ENCODE measurements at regions not wholly inside any gene's neighbourhood (a gene's known extent, or its start where the extent isn't known, plus 50 kb on each side); places are given as distances from the start of the nearest gene placed in this dataset.
"Not testable (repeated sequence)": the region's sequence is repeated elsewhere in the genome, so short reads cannot be mapped to it uniquely, and the experiment has no call there.

DNA sequence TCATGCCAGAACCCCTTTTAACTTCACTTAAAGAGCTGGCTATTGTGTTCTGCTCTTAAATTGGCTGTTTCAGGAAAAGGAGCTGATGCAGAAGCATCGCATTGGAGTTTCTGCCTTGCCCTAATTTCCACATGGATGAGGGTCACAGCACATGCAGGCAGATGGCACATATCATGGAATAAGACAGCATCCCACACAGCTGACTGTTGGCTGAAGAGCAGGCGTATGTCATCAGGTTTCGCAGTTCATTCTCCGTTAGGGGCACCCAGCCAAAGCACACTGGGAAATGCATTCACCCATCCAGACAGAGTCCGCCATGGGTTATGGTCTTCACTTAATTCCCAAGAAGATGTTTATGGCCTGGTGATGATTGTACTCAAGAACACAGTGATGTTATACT is 572.5 kb downstream of the LIG4 start:
- no peaks in the 10 kb centered on the region for H3K27me3 Mint-ChIP-seq
- no peak for DNase-seq
- no peaks in the 10 kb centered on the region for H3K36me3 Mint-ChIP-seq
- no peaks in the 10 kb centered on the region for H3K9me3 Mint-ChIP-seq
- H3K27ac Mint-ChIP-seq, result no peak overlapping the region
- no peaks in the 10 kb centered on the region for H3K4me1 Mint-ChIP-seq
- CTCF ChIA-PET, result no interaction called here
- no peak overlapping the region for H3K4me3 Mint-ChIP-seq

DNA sequence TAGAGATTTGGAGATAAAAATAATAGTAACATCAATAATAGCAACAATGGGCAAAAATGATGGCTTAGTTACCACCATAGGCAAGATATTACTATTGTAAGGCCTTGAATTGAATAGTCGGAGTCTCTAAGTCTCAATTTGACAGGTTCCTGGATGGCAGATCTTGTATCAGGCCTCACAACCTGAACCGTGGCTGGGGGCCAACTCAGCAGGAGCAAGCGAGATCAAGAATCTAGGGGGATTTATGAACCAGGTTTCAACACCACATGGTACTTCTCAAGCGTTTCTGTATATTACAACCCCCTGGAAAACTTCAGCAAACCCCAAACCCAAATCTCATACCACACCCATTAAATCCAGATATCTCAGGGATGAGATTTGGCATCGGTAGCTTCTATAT is 573.8 kb downstream of the LIG4 start:
- H3K27me3 Mint-ChIP-seq, result no peaks in the 10 kb centered on the region
- H3K27ac Mint-ChIP-seq, result no peak overlapping the region
- DNase-seq, result no peak
- H3K4me1 Mint-ChIP-seq, result no peaks in the 10 kb centered on the region
- H3K4me3 Mint-ChIP-seq, result no peak overlapping the region
- CTCF ChIA-PET, result no interaction called here
- H3K36me3 Mint-ChIP-seq, result no peaks in the 10 kb centered on the region
- no peaks in the 10 kb centered on the region for H3K9me3 Mint-ChIP-seq

DNA sequence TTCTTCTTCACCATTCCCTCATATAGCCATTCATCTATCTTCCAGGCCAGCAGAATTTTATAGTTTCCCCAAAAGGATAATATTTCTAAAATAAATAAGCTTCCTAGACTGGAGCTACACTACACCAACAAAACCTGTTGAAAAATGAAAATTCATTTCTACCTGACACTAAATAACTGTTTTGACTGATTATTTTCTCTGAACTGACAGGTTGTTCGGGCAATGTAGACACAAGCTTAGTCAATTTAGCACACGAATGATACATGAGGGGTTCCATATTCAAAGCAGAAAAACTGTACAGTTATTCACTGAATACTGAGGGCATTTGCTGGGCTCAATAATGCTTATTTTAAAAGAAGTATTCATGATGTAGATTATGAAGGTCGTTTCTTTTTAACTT is 589.7 kb downstream of the LIG4 start:
- Mint-ChIP-seq H3K27ac (no peak overlapping the region), H3K36me3 (no peaks in the 10 kb centered on the region), H3K9me3 (peaks cover 2% of the 10 kb centered on the region), H3K4me1 (no peaks in the 10 kb centered on the region), H3K27me3 (no peaks in the 10 kb centered on the region), H3K4me3 (no peak overlapping the region)
- no peak for DNase-seq
- CTCF ChIA-PET, result no interaction called here

DNA sequence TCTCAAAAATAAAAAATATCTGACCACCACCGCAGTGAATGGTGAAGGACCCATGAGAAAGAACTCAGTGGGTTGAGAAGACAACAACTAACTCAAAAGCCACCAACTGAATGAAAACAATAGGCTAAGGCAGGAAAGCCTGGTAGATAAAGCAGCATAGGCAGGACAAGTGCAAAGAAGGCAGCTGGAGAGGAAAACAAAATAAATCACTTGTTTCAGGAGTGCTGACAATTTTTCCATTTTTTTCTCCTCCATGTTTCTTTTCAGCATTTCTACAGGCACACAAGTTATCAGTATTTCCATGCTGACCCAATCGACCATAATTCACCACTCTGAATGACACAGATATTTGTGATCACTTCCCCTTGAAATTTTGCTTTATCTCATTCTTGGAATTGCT is 597.8 kb downstream of the LIG4 start:
- Mint-ChIP-seq H3K4me3 (no peak overlapping the region), H3K27ac (no peak overlapping the region), H3K4me1 (no peaks in the 10 kb centered on the region), H3K9me3 (peaks cover 3% of the 10 kb centered on the region), H3K27me3 (no peaks in the 10 kb centered on the region), H3K36me3 (no peaks in the 10 kb centered on the region)
- CTCF ChIA-PET, result no interaction called here
- no peak for DNase-seq

DNA sequence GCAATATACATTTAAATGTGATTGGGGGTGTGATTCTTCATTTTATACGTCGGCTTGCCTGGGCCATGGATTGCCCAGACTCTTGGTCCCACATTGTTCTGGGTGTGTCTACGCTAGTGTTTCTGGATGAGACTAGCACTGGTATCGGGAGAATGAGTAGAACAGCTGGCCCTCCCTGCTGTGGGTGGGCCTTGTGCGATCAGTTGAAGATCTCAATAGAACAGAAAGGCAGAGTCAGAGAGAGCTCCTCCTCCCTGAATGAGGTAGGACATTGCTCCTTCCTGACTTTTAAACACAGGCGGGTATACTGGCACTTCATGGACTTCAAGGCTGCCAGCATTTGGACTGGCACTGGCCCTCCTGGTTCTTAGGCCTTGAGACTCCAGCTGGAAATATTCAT is 603.0 kb downstream of the LIG4 start:
- H3K4me3 Mint-ChIP-seq, result no peak overlapping the region
- DNase-seq, result no peak
- no peaks in the 10 kb centered on the region for H3K36me3 Mint-ChIP-seq
- H3K27me3 Mint-ChIP-seq, result no peaks in the 10 kb centered on the region
- peaks cover 9% of the 10 kb centered on the region for H3K9me3 Mint-ChIP-seq
- CTCF ChIA-PET, result no interaction called here
- H3K27ac Mint-ChIP-seq, result no peak overlapping the region
- no peaks in the 10 kb centered on the region for H3K4me1 Mint-ChIP-seq

DNA sequence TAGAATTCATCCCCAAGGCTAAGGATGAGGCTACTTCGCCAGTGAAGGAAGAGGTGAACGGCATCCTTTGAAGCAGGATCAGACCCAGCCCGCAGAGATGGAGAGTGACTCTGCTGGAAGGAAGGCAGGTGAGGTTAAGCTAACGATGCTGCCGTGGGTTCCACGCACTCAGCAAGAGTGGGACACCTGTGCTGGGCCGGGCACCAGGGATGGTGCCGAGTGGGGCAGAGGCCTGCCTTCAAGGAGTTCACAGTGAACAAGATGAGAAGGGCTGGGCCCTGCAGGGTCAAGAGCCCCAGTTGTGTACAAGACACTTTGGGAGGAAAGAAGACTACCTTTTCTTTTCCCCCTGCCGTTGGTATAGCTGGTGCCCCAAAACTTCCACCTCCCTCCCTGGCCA is 606.6 kb downstream of the LIG4 start:
- H3K4me1 Mint-ChIP-seq, result no peaks in the 10 kb centered on the region
- CTCF ChIA-PET, result interaction anchor here (1.1 kb wide), 1 partner anchor 42 kb away, joined by 3 read pairs; no protein-coding TSS in a partner anchor
- H3K36me3 Mint-ChIP-seq, result no peaks in the 10 kb centered on the region
- H3K27me3 Mint-ChIP-seq, result no peaks in the 10 kb centered on the region
- H3K9me3 Mint-ChIP-seq, result peaks cover 6% of the 10 kb centered on the region
- no peak overlapping the region for H3K4me3 Mint-ChIP-seq
- H3K27ac Mint-ChIP-seq, result no peak overlapping the region
- DNase-seq, result no peak

DNA sequence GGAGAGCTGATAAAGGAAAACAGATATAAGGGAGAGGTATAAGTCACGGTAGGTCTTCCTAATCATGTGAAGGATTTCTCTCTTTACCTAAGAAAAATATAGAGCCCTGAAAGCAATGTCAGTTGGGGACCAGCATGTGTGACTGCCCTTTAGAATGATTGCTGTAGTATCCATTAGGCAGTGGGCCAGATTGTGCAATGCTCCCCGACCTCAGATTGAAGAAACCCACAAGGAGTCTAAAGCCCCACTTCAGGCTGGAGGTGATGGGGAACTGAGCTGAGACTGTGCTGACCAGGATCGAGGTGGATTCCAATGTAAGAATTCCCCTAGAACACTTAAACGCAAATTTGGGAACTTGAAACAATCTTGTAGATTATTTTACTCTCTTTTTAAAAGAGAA is 614.4 kb downstream of the LIG4 start:
- no peak overlapping the region for H3K4me3 Mint-ChIP-seq
- CTCF ChIA-PET, result no interaction called here
- H3K36me3 Mint-ChIP-seq, result no peaks in the 10 kb centered on the region
- no peak for DNase-seq
- H3K9me3 Mint-ChIP-seq, result peaks cover 4% of the 10 kb centered on the region
- H3K27ac Mint-ChIP-seq, result no peak overlapping the region
- no peaks in the 10 kb centered on the region for H3K4me1 Mint-ChIP-seq
- H3K27me3 Mint-ChIP-seq, result no peaks in the 10 kb centered on the region

DNA sequence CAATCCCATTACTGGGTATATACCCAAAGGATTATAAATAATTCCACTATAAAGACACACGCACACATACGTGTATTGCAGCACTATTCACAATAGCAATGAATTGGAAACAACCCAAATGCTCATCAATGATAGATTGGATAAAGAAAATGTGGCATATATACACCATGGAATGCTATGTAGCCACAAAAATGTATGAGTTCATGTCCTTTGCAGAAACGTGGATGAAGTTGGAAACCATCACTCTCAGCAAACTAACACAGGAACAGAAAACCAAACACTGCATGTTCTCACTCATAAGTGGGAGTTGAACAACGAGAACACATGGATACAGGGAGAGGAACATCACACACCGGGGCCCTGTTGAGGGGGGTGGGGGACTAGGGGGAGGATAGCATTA is 619.0 kb downstream of the LIG4 start:
- H3K27ac Mint-ChIP-seq, DNase-seq, H3K4me3 Mint-ChIP-seq, H3K9me3 Mint-ChIP-seq, CTCF ChIA-PET, H3K27me3 Mint-ChIP-seq, H3K4me1 Mint-ChIP-seq, H3K36me3 Mint-ChIP-seq: not testable (repeated sequence)

DNA sequence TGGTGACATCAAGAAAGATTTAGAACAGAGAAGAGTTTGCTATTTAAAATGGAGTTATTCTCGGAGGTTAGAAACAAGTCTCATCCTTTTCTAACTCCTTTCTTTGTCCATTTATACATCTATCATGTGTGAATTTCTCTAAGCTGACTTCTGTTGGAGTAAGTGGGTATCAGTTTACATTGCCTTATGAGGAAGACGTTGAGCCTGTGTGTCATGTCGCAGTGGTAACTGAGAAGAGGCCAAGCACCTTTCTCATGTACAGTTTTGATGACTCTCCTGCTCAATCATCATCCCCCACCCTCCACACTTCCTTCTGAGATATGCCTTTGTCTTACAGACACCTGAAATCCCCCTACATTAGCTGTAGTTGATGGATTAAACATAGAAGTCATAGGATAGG is 624.8 kb downstream of the LIG4 start:
- Mint-ChIP-seq H3K9me3 (peaks cover 2% of the 10 kb centered on the region), H3K4me1 (no peaks in the 10 kb centered on the region), H3K36me3 (no peaks in the 10 kb centered on the region), H3K27me3 (no peaks in the 10 kb centered on the region), H3K4me3 (no peak overlapping the region), H3K27ac (no peak overlapping the region)
- CTCF ChIA-PET, result no interaction called here
- DNase-seq, result no peak

DNA sequence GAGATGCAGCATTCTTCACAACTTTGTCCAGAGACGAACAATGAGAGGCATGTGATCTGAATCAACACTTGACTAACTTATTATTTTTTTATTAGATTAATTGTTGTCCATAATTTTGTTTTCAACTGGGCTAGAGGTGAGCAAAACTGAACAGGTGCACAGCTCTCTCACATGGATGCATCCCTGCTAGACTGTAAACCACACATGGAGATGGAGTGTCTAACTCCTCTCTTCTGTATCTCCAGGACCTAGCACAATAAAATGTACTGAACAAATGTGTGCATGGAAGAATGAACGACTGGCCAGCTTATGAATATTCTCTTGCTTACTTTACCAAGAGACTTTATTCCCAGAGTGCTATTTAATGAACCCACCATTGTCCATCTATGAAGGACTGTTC is 627.7 kb downstream of the LIG4 start:
- no peak for DNase-seq
- CTCF ChIA-PET, result no interaction called here
- H3K9me3 Mint-ChIP-seq, result peaks cover 2% of the 10 kb centered on the region
- H3K36me3 Mint-ChIP-seq, result no peaks in the 10 kb centered on the region
- no peaks in the 10 kb centered on the region for H3K27me3 Mint-ChIP-seq
- no peaks in the 10 kb centered on the region for H3K4me1 Mint-ChIP-seq
- H3K4me3 Mint-ChIP-seq, result no peak overlapping the region
- H3K27ac Mint-ChIP-seq, result no peak overlapping the region

DNA sequence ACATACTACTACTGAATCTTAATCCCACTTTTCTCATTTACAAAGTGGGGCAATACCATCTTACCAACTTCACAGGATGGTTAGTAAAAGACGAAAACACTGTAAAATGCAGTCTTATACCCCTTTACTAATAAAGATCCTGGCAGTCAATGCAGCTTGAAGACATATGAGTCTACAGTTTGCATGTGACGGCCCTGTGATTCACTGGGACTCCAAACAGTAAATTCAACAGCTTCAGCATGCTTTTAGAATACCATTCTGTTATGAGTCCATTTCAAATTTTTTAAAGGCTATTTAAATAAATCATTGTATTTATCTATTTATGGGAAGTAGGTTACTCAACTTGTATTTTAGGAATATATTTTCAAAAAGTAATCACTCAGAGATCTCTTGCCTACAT is 629.1 kb downstream of the LIG4 start:
- CTCF ChIA-PET, result no interaction called here
- Mint-ChIP-seq H3K27me3 (no peaks in the 10 kb centered on the region), H3K4me3 (no peak overlapping the region), H3K4me1 (no peaks in the 10 kb centered on the region), H3K9me3 (peaks cover 2% of the 10 kb centered on the region), H3K27ac (no peak overlapping the region), H3K36me3 (no peaks in the 10 kb centered on the region)
- DNase-seq, result no peak

DNA sequence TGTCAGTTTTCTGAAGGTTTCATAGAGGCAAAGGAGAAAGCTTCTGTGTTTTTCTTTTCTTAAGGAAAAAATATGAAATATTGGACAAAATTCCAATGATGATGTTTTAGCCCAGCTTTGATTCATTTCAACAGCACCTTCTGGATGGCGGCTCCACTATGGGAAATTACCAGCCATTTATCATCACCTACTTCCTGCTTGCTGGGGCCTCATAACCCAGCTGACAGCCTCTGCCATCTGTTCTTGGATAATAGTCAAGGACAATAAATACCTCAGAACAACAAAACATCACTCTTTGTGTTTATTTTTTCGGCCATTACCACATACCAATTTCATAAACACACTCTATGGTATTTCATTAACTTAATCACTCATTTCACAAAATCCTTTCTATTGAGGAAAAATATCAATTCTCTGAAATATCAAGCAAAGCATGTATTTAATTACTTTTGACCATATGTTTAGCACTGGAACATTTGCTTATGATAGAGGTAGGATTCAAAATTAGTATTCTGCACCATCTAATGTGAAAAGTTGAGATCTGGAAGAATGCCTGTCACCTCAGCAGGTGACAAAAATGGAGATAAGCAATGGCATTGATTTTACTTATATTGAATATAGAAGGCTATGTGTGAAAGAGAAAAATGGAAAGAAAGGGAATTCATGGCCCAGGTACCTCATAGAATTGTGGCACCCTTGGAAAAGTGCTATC is 629.7 kb downstream of the LIG4 start:
- Mint-ChIP-seq H3K27me3 (no peaks in the 10 kb centered on the region), H3K27ac (no peak overlapping the region), H3K4me1 (no peaks in the 10 kb centered on the region), H3K4me3 (no peak overlapping the region), H3K9me3 (peaks cover 2% of the 10 kb centered on the region), H3K36me3 (no peaks in the 10 kb centered on the region)
- DNase-seq, result no peak
- CTCF ChIA-PET, result interaction anchor here (0.7 kb wide), 1 partner anchor 1855 kb away, joined by 4 read pairs; no protein-coding TSS in a partner anchor

DNA sequence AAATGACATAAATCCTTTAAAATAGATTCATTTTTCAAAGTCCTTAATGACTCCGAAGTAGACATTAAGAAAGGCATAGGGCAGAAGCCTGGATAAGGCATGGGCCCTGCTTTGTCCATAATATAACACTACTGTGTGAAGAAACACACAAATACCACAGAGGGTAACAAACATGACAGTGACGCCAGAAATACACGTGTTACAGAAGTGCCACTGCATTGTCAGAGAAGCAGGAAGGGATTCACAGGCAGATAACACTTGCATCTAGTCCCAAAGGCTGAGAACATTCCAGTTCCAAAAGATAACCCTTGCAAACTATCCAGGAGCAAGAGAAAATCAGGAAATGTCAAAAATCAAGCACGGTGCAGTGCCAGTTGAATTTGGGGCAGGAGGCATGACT is 633.2 kb downstream of the LIG4 start:
- no peak for DNase-seq
- H3K27ac Mint-ChIP-seq, result no peak overlapping the region
- H3K4me3 Mint-ChIP-seq, result no peak overlapping the region
- no peaks in the 10 kb centered on the region for H3K4me1 Mint-ChIP-seq
- H3K27me3 Mint-ChIP-seq, result no peaks in the 10 kb centered on the region
- peaks cover 2% of the 10 kb centered on the region for H3K9me3 Mint-ChIP-seq
- H3K36me3 Mint-ChIP-seq, result no peaks in the 10 kb centered on the region
- CTCF ChIA-PET, result no interaction called here

DNA sequence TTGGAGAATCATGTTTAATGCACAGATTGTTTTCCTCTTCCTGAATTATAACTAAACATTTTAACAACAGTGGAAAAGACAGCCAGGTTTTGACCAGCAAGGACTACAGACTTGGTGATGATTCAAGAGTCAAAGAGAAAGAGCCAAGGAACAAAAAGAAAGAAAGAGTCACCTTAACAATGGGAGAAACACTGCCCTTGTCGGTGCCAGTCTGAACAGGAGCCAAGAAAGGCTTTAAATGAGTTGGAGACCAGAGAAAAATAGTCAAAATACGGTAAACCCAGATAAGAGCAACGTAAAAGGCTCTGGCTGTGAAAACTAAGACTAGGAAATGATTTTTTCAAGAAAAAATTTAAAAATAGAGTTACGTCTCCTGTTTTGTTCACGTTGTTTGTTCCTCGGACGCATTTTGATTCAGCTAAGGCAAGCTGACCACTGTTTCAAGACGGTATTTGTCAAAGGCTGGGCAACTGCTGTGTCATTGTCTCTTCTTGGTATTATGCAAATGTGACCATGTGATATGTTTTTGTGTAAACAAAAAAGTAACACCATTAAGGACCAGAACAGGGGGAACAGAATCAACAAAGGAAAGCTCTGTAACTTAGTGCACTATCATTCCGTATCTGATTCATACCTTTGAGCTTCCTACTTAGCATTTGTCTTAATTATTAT is 634.5 kb downstream of the LIG4 start:
- H3K4me1 Mint-ChIP-seq, result no peaks in the 10 kb centered on the region
- CTCF ChIA-PET, result no interaction called here
- H3K9me3 Mint-ChIP-seq, result peaks cover 3% of the 10 kb centered on the region
- H3K4me3 Mint-ChIP-seq, result no peak overlapping the region
- no peaks in the 10 kb centered on the region for H3K36me3 Mint-ChIP-seq
- no peak for DNase-seq
- no peak overlapping the region for H3K27ac Mint-ChIP-seq
- H3K27me3 Mint-ChIP-seq, result no peaks in the 10 kb centered on the region

DNA sequence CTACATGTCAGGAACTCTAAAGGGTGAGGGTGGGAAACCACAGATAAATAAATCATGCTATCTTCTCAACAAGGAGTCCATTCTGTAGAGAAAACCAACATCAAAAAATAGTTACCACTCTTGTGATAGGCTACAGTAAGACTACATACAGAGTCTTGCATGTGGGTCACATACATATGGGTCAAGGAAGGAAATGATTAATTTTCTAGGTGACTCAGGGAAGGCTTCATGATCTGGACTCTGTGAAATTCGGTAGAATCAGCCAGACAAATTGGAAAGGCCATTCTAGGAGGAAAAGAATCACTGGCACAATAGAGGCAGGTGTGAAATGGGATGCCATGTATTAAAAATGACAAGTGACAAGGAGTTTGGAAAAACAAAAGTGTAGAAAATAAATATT is 638.9 kb downstream of the LIG4 start:
- DNase-seq, result no peak
- no peak overlapping the region for H3K27ac Mint-ChIP-seq
- H3K4me3 Mint-ChIP-seq, result no peak overlapping the region
- no peaks in the 10 kb centered on the region for H3K4me1 Mint-ChIP-seq
- CTCF ChIA-PET, result no interaction called here
- H3K36me3 Mint-ChIP-seq, result no peaks in the 10 kb centered on the region
- peaks cover 10% of the 10 kb centered on the region for H3K9me3 Mint-ChIP-seq
- no peaks in the 10 kb centered on the region for H3K27me3 Mint-ChIP-seq
